ENCODE measurements at regions not wholly inside any gene's neighbourhood (a gene's known extent, or its start where the extent isn't known, plus 50 kb on each side); places are given as distances from the start of the nearest gene placed in this dataset.
A peak's percentile ranks its signal among the peaks of the same experiment; 100 is the strongest.
"Not testable (repeated sequence)": the region's sequence is repeated elsewhere in the genome, so short reads cannot be mapped to it uniquely, and the experiment has no call there.

GRCh38 chr16:87123356-87124001, 193.7 kb downstream of the C16orf95 start:
- DNase-seq (ENCODE audit: low spot score) = no peak
- intact Hi-C loops (cut with DNase I) = no loop called here

GRCh38 chr16:87124405-87124804, 192.8 kb downstream of the C16orf95 start:
- DNase-seq (ENCODE audit: low spot score); intact Hi-C loops (cut with DNase I): not testable (repeated sequence)

- intact Hi-C loops (cut with DNase I) = no loop called here
- DNase-seq (ENCODE audit: low spot score) = peak; percentile 64
Observed at GRCh38 chr16:87125206-87126155, 191.7 kb downstream of the C16orf95 start.

- intact Hi-C loops (cut with DNase I) = no loop called here
- peak; percentile 59 for DNase-seq (ENCODE audit: low spot score)
Observed at GRCh38 chr16:87126403-87127025, 190.7 kb downstream of the C16orf95 start.

GRCh38 chr16:87127061-87127765, 190.0 kb downstream of the C16orf95 start:
- peak; percentile 81 for DNase-seq (ENCODE audit: low spot score)
- intact Hi-C loops (cut with DNase I) = no loop called here

- intact Hi-C loops (cut with DNase I) = no loop called here
- no peak for DNase-seq (ENCODE audit: low spot score)
Observed at GRCh38 chr16:87127766-87128147, 189.4 kb downstream of the C16orf95 start.

- intact Hi-C loops (cut with DNase I) = no loop called here
- peak; percentile 34 for DNase-seq (ENCODE audit: low spot score)
Observed at GRCh38 chr16:87129771-87130170, 187.4 kb downstream of the C16orf95 start.

- DNase-seq (ENCODE audit: low spot score) = peak; percentile 40
- intact Hi-C loops (cut with DNase I) = no loop called here
Observed at GRCh38 chr16:87131061-87131995, 185.9 kb downstream of the C16orf95 start.

- intact Hi-C loops (cut with DNase I) = no loop called here
- peak; percentile 69 for DNase-seq (ENCODE audit: low spot score)
Observed at GRCh38 chr16:87131996-87132345, 185.2 kb downstream of the C16orf95 start.

- intact Hi-C loops (cut with DNase I) = no loop called here
- DNase-seq (ENCODE audit: low spot score) = peak; percentile 82
Observed at GRCh38 chr16:87132361-87133014, 184.7 kb downstream of the C16orf95 start.

GRCh38 chr16:87133112-87133850, 183.9 kb downstream of the C16orf95 start:
- peak; percentile 59 for DNase-seq (ENCODE audit: low spot score)

GRCh38 chr16:87133966-87134627, 183.1 kb downstream of the C16orf95 start:
- DNase-seq (ENCODE audit: low spot score) = peak; percentile 60
- intact Hi-C loops (cut with DNase I) = no loop called here

More at GRCh38 chr16:87133112-87133850, 183.9 kb downstream of the C16orf95 start:
- intact Hi-C loops (cut with DNase I) = no loop called here

- DNase-seq (ENCODE audit: low spot score) = peak; percentile 44
- intact Hi-C loops (cut with DNase I) = no loop called here
Observed at GRCh38 chr16:87134628-87134995, 182.6 kb downstream of the C16orf95 start.

GRCh38 chr16:87135246-87136030, 181.8 kb downstream of the C16orf95 start:
- peak; percentile 50 for DNase-seq (ENCODE audit: low spot score)
- intact Hi-C loops (cut with DNase I) = no loop called here

GRCh38 chr16:87138316-87138715, 178.9 kb downstream of the C16orf95 start:
- intact Hi-C loops (cut with DNase I) = no loop called here
- peak; percentile 23 for DNase-seq (ENCODE audit: low spot score)

- peak; percentile 54 for DNase-seq (ENCODE audit: low spot score)
- intact Hi-C loops (cut with DNase I) = no loop called here
Observed at GRCh38 chr16:87138738-87139267, 178.4 kb downstream of the C16orf95 start.
